GM21528 (cell line): ENCODE measurements at regions not wholly inside any gene's neighbourhood (a gene's known extent, or its start where the extent isn't known, plus 50 kb on each side); places are given as distances from the start of the nearest gene placed in this dataset.

Experiments
- ATAC-seq: cut with Tn5 transposase; IDR thresholded peaks from one replicate; pipeline ENCODE4 v1.9.1; 2021; ENCODE audit warnings: mild to moderate bottlenecking, moderate library complexity; ENCODE audit not compliant: unreplicated experiment, low FRiP score

- ATAC-seq = no peak
Observed at GRCh38 chr15:92294759-92295158, 98.9 kb upstream of the ST8SIA2 start.

GRCh38 chr15:92304223-92304975, 89.3 kb upstream of the ST8SIA2 start:
- ATAC-seq = no peak

- ATAC-seq = no peak
Observed at GRCh38 chr15:92305343-92305742, 88.3 kb upstream of the ST8SIA2 start.

DNA sequence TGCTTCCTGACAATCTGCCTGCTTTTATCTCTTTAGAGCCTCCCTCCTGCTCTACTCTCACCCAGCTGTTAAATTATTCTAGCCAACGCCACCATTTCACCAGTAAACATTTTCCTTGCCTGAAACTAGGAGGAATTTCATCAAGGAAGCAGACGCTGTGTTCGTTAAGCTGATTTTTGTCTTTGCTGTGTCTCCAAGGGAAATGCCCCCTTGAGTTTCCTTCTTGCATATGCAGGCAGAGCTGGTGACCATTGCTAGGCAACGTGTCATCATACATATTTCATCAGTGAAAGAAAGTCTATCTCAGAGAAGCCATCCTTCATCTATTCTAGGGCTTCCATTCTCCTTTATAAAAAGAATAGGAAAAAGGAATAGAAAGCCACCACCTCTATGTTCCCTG, 87.0 kb upstream of the ST8SIA2 start:
- no peak for ATAC-seq

GRCh38 chr15:92315144-92315543, 78.5 kb upstream of the ST8SIA2 start:
- ATAC-seq = no peak

DNA sequence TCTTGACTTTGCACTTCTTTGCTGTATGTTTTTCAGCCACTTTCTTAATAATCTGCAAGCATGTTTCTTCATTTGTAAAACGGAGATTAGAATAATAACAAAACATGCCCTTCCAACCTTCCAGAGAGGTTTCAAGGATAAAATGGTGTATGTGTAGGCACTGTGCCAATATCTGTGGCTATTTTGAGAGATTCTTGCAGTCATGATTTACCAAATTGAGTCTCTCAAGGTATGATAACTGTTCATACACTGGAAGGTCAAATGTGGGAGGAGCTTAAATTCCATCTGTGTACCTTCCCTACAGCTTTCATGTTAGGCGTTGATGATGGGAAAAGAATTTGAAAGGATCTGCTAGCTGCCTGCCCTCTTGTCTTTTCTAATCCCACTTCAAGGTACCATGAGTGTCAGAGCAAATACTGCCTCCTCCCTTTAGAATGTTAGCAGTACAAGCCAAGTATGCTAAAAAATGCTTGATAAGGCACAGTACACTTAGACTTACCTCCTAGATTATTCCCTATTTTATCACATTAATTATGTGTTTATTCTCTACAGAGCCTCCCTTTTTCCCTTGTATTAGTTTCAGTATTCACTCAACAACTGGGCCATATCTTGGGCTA, 78.0 kb upstream of the ST8SIA2 start:
- ATAC-seq = no peak

DNA sequence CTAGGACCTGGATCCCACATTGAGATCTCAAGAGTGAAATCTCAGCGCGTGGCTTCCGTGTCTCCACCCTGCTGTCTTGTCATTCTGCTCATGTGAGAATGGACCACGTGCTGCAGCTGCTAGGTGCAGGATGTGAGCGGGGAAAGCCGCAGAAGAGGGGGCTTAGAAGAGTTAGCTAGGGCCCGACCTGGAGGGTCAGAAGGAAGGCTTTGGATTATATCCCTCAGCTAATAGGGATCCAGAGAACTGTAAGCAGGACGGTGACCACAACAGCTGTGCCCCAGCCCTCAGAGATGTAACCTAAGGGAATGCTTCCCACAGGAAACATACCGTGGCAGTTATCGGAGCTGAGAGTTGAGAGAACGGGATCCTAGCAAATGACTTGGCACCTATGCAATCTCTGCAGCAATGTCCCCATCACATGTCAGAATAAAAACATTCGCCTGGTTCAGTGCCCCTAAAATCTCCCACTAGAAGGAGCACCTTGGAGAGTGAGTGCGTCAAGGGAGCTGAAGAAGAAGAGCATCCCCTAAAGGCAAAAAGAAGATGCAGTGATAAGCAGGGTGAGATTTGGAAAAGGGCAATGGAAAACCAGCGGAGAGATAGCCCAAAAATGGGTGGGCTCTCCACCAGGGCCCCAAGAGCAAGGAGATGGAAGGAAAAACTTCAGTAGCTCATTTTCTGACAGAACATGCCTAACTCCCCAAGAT, 76.9 kb upstream of the ST8SIA2 start:
- ATAC-seq = no peak

- ATAC-seq = no peak
Observed at GRCh38 chr15:92320012-92320699, 73.5 kb upstream of the ST8SIA2 start.

DNA sequence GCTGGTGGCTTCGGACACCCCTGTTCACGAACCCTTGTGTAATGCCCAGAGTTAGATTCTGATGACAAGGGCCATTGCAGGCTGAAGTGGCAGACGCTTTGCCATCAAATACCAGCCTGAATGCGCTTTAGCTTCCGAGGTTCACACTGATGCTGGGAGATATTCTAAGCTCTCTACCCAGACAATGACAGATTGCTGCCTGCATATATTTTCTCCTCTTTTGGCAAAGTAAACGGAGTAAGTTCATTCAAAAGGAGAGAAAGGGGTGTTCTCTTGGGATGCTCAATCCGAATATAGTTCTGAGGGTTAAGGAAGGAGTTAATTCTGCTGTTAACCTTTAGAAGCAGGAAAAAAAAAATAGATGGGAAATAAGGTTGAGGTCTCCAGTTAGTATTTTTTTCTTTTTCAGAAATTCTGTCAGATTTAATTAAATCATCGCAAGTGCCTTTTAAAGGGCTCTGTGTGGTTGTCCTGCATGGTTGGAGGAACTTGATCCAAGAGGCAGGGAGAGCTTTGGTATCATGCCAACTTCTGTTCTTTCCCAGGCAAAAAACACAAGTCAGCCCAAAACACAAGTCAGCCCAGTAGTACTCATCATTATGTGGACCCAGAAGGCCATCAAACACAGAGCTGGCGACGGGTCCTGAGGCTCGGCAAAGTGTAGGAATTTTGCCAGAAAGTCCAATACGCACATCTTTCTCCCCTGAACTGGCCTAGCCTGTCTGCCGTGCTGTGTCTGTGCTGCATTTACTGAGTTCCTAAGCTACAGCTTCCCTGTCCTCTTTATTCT, 70.9 kb upstream of the ST8SIA2 start:
- no peak for ATAC-seq

- no peak for ATAC-seq
Observed at GRCh38 chr15:92323525-92323924, 70.2 kb upstream of the ST8SIA2 start.

GRCh38 chr15:92324101-92324963, 69.3 kb upstream of the ST8SIA2 start:
- ATAC-seq = no peak

GRCh38 chr15:92326236-92326635, 67.4 kb upstream of the ST8SIA2 start:
- ATAC-seq = no peak

DNA sequence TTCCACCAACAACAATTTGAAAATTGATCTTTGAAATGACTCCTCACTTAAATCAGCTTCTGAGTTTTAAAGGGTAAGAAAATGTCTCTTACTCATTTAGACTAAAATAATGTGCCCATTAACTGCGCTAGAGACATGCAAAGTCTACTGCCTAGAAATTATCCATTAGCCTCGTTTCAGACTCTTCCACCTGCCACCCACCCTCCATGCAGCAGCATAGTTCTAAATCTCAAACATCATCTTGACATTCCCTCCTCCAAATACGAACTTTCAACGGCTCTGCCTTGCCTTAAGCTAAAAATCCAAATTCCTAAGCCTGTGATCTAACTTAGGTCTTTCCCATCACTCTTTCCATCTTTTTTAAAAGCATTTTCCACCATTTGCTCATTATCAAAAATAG, 66.6 kb upstream of the ST8SIA2 start:
- ATAC-seq = no peak

DNA sequence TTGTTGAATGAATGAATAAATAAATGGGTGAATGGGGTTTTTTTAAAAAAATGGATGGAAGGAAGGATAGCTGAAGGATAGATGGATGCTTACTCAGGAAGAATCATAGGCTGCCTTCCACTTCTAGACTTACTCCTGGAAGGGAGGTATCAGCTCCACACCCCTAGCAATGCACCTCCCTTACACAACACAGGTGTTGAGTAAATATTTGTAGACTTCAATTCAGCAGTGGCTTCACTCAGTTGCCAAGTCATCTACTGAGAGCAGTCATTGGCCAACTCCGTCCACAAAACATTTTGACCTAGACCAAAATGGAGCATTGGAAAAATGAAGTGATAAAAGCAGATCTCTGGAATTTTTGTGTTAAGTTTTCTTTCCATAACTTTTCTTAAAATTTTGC, 65.5 kb upstream of the ST8SIA2 start:
- no peak for ATAC-seq

DNA sequence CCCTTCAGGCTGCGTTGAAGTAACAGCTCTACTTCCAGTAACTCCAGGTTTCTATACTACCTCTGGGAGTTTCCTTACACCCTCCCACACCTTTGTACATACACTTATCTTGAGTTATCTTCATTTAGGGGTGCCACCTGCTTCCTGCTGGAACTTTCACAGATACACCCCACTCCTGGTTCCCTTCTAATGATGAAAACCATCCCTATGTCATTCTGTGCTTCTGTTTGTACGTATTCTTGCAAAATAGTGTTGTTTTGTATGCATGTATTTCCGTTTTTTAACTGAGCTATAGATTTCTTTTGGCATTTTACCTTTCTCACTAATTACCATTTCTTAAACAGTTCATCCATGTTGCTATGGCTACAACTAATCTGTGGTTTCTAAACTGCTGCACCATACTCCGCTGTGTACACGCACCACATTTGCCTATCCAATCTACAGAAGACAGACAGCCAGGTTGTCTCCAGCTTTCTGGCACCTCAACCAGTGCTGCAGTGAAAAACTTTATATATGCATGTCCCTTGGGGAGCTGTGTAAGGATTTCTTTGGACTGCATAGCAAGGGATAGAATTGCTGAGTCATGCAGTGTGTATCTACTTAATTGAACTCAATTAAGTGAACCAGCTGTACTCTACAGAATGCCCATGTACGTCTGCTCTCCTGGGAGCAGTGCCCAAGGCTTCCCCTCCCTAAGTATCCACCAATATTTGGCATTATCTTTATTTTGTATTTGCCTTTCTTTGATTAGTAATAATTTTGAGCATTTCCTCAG, 61.4 kb upstream of the ST8SIA2 start:
- ATAC-seq = no peak

GRCh38 chr15:92333709-92334108, 60.0 kb upstream of the ST8SIA2 start:
- ATAC-seq = no peak

DNA sequence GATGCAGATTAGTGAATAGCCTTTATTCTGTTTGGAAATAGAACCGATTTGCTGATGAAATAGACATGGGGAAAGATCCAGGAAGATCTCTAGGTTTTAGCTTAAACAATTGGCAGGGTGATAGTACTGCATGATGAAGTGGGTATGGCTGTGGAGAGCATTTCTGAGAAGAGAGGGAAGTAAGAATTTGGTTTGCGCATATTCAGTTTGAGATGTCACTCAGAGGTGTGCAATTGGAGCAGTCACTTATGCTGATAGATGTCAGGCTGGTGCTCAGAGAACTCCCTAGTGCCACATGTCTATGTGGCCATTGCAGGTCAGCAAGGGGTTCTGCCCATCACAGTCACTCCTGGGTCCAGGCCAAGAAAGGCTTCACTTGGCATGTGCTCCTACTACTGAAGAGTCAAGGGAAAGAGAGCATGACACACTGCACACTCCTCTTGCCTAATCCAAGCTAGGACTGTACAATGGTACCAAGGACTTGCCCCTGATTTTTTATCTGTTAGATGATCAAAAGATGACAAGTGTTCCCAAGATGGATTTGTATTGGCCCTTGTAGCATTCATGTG, 57.2 kb upstream of the ST8SIA2 start:
- ATAC-seq = no peak

DNA sequence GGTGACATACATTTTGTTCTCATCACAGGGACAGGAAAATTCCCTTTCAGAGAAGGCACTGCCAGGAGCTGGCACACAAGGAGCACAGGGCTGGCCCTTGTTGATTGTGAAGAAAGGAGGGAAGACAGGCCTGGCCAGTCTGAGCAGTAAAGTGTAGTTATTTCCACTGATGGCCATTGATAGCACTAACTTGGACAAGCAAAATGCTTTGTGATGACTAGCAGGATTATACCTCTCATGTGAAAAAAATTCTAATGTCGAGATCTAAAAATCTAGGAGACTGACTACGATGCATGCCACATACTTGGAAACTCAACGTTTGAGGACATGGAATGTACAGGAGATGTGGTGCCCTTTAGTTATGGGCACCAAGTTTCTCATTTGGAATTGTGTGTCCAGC, 54.3 kb upstream of the ST8SIA2 start:
- ATAC-seq = no peak
